ENCODE measurements at regions not wholly inside any gene's neighbourhood (a gene's known extent, or its start where the extent isn't known, plus 50 kb on each side); places are given as distances from the start of the nearest gene placed in this dataset.

GRCh38 chr10:33386926-33387325 is 52.5 kb upstream of the NRP1 start:
- Histone ChIP-seq H3K36me3 (no peaks in the 10 kb centered on the region), H3K4me1 (peaks cover 0 to 7% (median 3%) of the 10 kb centered on the region in 4 donors), H3K27ac (no peak overlapping the region), H3K4me3 (no peak overlapping the region), H3K27me3 (no peaks in the 10 kb centered on the region), H3K9me3 (no peaks in the 10 kb centered on the region)
- WGBS, 5 donors: 62 to 93% (median 83%) methylated on average over 2 of the region's 2 CpGs
- DNase-seq: no peak
- TF ChIP-seq CTCF (IDR thresholded peaks at IDR 0.05) (no peak), POLR2A (IDR thresholded peaks at IDR 0.05) (no peak), POLR2AphosphoS5 (IDR thresholded peaks at IDR 0.05) (no peak), EP300 (IDR thresholded peaks at IDR 0.05) (no peak)
- intact Hi-C loops (cut with DNase I; ENCODE audit: low total_unique reads): no loop called here

- H3K4me3 ChIP-seq: no peak overlapping the region
- H3K27me3 ChIP-seq: no peaks in the 10 kb centered on the region
- H3K36me3 ChIP-seq: no peaks in the 10 kb centered on the region
- H3K27ac ChIP-seq: no peak overlapping the region
- TF ChIP-seq EP300 (IDR thresholded peaks at IDR 0.05) (no peak), CTCF (IDR thresholded peaks at IDR 0.05) (no peak), POLR2A (IDR thresholded peaks at IDR 0.05) (no peak), POLR2AphosphoS5 (IDR thresholded peaks at IDR 0.05) (no peak)
- intact Hi-C loops (cut with DNase I; ENCODE audit: low total_unique reads): no loop called here
- no peak for DNase-seq
- WGBS, 5 donors: 78 to 89% (median 86%) methylated on average over 2 of the region's 2 CpGs
- peaks cover 0 to 14% (median 7%) of the 10 kb centered on the region in 4 donors for H3K4me1 ChIP-seq
- H3K9me3 ChIP-seq: no peaks in the 10 kb centered on the region
These were observed 51.2 kb upstream of the NRP1 start for GRCh38 chr10:33385686-33386085.

- H3K27me3 ChIP-seq: no peaks in the 10 kb centered on the region
- no peak for TF ChIP-seq POLR2AphosphoS5 (IDR thresholded peaks at IDR 0.05)
- no peak for TF ChIP-seq POLR2A (IDR thresholded peaks at IDR 0.05)
- WGBS, 5 donors: 88 to 96% (median 95%) methylated on average over 5 of the region's 5 CpGs
- H3K36me3 ChIP-seq: no peaks in the 10 kb centered on the region
- DNase-seq: no peak
- intact Hi-C loops (cut with DNase I; ENCODE audit: low total_unique reads): no loop called here
- H3K4me3 ChIP-seq: no peak overlapping the region
- H3K27ac ChIP-seq: no peak overlapping the region
- no peaks in the 10 kb centered on the region for H3K9me3 ChIP-seq
- peaks cover 0 to 14% (median 7%) of the 10 kb centered on the region in 4 donors for H3K4me1 ChIP-seq
These were observed 50.5 kb upstream of the NRP1 start for GRCh38 chr10:33385015-33385414.

Data from stomach (tissue), 8 donors.